Esophagus squamous epithelium (tissue), 4 donors: ENCODE measurements at regions not wholly inside any gene's neighbourhood (a gene's known extent, or its start where the extent isn't known, plus 50 kb on each side); places are given as distances from the start of the nearest gene placed in this dataset.

Experiments used
- POLR2A ChIP-seq, 4 donors: fragments of 450-650 bp; IDR thresholded peaks; one replicate each; pipeline ENCODE4 v1.6.1; 2017; ENCODE audit warnings: antibody characterized with exemption in 4 of 4, mild to moderate bottlenecking in 4 of 4, moderate library complexity in 3 of 4
- TF ChIP-seq, protein P1 (sequence below), 6 experiments: fragments of 450-650 bp in 4 of 6; fragments of 200-600 bp in 2 of 6; sonication (generic) in 2 of 6; IDR thresholded peaks; one replicate each; pipeline ENCODE4 v1.5.1; 2016 to 2019; ENCODE audit warnings: antibody characterized with exemption in 6 of 6, mild to moderate bottlenecking in 4 of 6, moderate library complexity in 4 of 6

DNA sequence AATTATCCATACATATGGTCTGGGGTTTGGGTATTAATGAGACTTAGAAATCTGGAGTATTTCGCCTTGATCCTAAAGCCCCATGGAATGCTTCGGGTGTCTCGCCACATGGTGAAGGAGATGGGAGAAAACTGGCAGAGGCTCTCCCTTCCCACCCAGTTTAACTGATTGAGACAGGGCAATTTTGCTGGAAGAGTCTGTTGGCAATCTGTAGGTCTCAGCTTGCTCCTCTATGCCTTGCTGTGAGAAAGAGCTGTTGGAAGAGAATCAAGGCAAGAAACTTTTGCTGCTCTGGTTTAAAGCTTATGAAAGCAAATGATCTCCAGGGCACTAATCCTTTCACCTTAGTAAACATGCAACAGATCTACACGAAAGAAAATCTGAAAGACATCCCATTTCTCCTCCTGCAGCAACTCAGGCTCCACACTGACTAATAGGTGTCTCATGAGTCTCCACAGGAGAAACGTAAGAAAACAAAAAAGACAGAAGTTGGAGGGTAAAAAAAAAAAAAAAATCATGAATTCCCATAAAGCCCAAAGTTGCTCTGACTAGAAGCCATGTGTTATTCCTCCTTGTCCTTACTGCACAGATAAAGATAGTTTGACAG is 369.9 kb downstream of the EFNA5 start:
- TF ChIP-seq, protein P1, sequence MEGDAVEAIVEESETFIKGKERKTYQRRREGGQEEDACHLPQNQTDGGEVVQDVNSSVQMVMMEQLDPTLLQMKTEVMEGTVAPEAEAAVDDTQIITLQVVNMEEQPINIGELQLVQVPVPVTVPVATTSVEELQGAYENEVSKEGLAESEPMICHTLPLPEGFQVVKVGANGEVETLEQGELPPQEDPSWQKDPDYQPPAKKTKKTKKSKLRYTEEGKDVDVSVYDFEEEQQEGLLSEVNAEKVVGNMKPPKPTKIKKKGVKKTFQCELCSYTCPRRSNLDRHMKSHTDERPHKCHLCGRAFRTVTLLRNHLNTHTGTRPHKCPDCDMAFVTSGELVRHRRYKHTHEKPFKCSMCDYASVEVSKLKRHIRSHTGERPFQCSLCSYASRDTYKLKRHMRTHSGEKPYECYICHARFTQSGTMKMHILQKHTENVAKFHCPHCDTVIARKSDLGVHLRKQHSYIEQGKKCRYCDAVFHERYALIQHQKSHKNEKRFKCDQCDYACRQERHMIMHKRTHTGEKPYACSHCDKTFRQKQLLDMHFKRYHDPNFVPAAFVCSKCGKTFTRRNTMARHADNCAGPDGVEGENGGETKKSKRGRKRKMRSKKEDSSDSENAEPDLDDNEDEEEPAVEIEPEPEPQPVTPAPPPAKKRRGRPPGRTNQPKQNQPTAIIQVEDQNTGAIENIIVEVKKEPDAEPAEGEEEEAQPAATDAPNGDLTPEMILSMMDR (IDR thresholded peaks at IDR 0.05): no peak
- no peak for TF ChIP-seq POLR2A (IDR thresholded peaks at IDR 0.05)
